ENCODE measurements at regions not wholly inside any gene's neighbourhood (a gene's known extent, or its start where the extent isn't known, plus 50 kb on each side); places are given as distances from the start of the nearest gene placed in this dataset.
"Not testable (repeated sequence)": the region's sequence is repeated elsewhere in the genome, so short reads cannot be mapped to it uniquely, and the experiment has no call there.

DNA sequence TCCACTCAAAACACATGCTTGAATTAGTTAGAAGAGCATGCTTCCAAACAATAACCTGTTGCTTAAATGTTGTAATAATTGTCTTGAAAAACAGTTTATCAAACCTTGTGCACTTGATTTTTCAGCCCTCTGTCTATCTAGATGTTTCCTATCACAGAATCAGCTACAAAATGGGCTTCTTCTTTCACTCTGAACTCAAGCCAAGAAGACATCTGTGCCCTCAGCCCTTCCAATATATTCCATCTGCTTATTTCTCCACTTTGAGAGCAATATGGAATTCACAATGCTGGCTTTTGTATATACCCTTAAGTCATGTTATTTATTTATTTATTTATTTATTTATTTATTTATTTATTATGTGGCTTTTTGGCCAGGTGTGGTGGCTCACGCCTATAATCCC is 234.2 kb downstream of the TOX3 start:
- no peaks in the 10 kb centered on the region for H3K27me3 ChIP-seq
- intact Hi-C loops (cut with DNase I; ENCODE audit: low total_unique reads), result no loop called here
- no peaks in the 10 kb centered on the region for H3K9me3 ChIP-seq
- no peak overlapping the region for H3K4me3 ChIP-seq
- in situ Hi-C loops (cut with MboI; ENCODE audit: low pct_ligation_motif_present in 1 of 4, low pct_unique_long_range_greater_than_20kb in 1 of 4, low sequenced_read_pairs in 3 of 4), result no loop called here
- TF ChIP-seq CTCF (IDR thresholded peaks at IDR 0.05), result no peak
- no peak for TF ChIP-seq POLR2A (IDR thresholded peaks at IDR 0.05)
- no peak for TF ChIP-seq POLR2AphosphoS5 (IDR thresholded peaks at IDR 0.05)
- TF ChIP-seq EP300 (IDR thresholded peaks at IDR 0.05; ENCODE audit: low read depth), result no peak
- H3K4me1 ChIP-seq, result no peaks in the 10 kb centered on the region
- 100% methylated on average over 1 of the region's 1 CpG for WGBS, 2 donors (ENCODE audit: low coverage in 1 of 2)
- no peaks in the 10 kb centered on the region for H3K36me3 ChIP-seq
- no peak for DNase-seq
- no peak overlapping the region for H3K27ac ChIP-seq

DNA sequence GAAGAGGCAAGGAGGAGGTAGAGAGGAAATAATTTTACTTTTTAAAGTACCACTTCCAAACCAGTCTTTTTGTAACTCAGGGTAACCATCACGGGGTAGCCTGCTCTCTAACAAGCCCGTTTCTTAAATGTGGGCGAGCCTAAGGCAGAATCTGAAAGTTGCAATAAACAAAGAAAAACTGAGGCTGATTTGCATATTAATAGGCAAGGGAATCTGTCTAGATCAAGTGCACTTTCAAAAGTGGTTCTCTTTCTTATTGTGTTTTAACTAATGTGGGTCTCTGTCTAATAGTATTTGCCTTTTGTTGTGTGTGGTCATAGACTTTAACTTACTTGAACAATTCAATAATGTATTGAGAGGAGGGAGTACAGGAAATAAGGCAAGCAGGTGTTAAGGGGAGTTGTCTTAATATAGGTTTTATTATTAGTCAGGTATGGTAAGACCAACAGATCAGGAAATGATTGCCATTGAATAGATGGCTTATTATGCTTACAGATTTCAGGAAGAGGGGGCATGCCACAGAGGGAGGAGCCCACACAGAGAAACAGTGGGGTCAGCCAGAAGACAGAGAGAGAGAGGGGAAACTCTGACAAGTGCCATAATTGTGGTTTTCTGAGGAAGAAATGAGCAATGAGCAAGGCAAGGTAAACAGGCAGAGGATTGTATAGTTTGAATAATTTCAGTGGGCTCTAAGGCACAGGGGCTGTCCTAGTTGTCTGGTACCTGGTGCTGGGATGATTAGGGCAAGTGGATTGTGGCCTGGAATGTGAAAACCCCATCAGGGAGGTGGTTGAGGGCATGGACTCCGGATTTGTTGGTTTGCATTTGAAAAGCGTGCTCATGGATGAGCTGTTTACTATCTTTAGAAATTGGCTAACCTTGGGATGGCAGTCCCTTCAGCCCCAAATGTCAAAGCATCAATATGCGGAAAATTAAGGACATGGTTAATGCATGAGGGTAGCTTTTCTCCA is 237.2 kb downstream of the TOX3 start:
- DNase-seq, result no peak
- H3K9me3 ChIP-seq, result no peaks in the 10 kb centered on the region
- WGBS, 2 donors (ENCODE audit: low coverage in 1 of 2), result 82% methylated on average over 3 to 6 of the region's 6 CpGs
- in situ Hi-C loops (cut with MboI; ENCODE audit: low pct_ligation_motif_present in 1 of 4, low pct_unique_long_range_greater_than_20kb in 1 of 4, low sequenced_read_pairs in 3 of 4), result no loop called here
- no peaks in the 10 kb centered on the region for H3K27me3 ChIP-seq
- TF ChIP-seq POLR2AphosphoS5 (IDR thresholded peaks at IDR 0.05) (no peak), CTCF (IDR thresholded peaks at IDR 0.05) (no peak), EP300 (IDR thresholded peaks at IDR 0.05; ENCODE audit: low read depth) (no peak), POLR2A (IDR thresholded peaks at IDR 0.05) (no peak)
- intact Hi-C loops (cut with DNase I; ENCODE audit: low total_unique reads), result no loop called here
- no peaks in the 10 kb centered on the region for H3K4me1 ChIP-seq
- no peak overlapping the region for H3K27ac ChIP-seq
- H3K36me3 ChIP-seq, result no peaks in the 10 kb centered on the region
- no peak overlapping the region for H3K4me3 ChIP-seq

- Histone ChIP-seq H3K36me3 (no peaks in the 10 kb centered on the region), H3K27ac (no peak overlapping the region), H3K4me1 (no peaks in the 10 kb centered on the region), H3K27me3 (no peaks in the 10 kb centered on the region), H3K4me3 (no peak overlapping the region), H3K9me3 (no peaks in the 10 kb centered on the region)
- WGBS, 2 donors (ENCODE audit: low coverage in 1 of 2), result 26 to 33% methylated on average over 3 of the region's 3 CpGs
- TF ChIP-seq EP300 (IDR thresholded peaks at IDR 0.05; ENCODE audit: low read depth) (no peak), POLR2A (IDR thresholded peaks at IDR 0.05) (no peak)
- no peak for DNase-seq
- in situ Hi-C loops (cut with MboI; ENCODE audit: low pct_ligation_motif_present in 1 of 4, low pct_unique_long_range_greater_than_20kb in 1 of 4, low sequenced_read_pairs in 3 of 4), result no loop called here
- intact Hi-C loops (cut with DNase I; ENCODE audit: low total_unique reads), result no loop called here
These were observed 238.9 kb downstream of the TOX3 start for GRCh38 chr16:52308051-52308450.

GRCh38 chr16:52301026-52301425 is 245.9 kb downstream of the TOX3 start:
- no peak for DNase-seq
- no peaks in the 10 kb centered on the region for H3K9me3 ChIP-seq
- no peaks in the 10 kb centered on the region for H3K4me1 ChIP-seq
- no peaks in the 10 kb centered on the region for H3K27me3 ChIP-seq
- WGBS, 2 donors (ENCODE audit: low coverage in 1 of 2), result 78 to 94% methylated on average over 4 of the region's 4 CpGs
- H3K36me3 ChIP-seq, result no peaks in the 10 kb centered on the region
- intact Hi-C loops (cut with DNase I; ENCODE audit: low total_unique reads), result no loop called here
- no peak overlapping the region for H3K27ac ChIP-seq
- in situ Hi-C loops (cut with MboI; ENCODE audit: low pct_ligation_motif_present in 1 of 4, low pct_unique_long_range_greater_than_20kb in 1 of 4, low sequenced_read_pairs in 3 of 4), result no loop called here
- H3K4me3 ChIP-seq, result no peak overlapping the region
- no peak for TF ChIP-seq EP300 (IDR thresholded peaks at IDR 0.05; ENCODE audit: low read depth)
- no peak for TF ChIP-seq POLR2A (IDR thresholded peaks at IDR 0.05)

GRCh38 chr16:52298769-52299168 is 248.2 kb downstream of the TOX3 start:
- intact Hi-C loops (cut with DNase I; ENCODE audit: low total_unique reads), result no loop called here
- Histone ChIP-seq H3K27ac (no peak overlapping the region), H3K4me1 (no peaks in the 10 kb centered on the region), H3K27me3 (no peaks in the 10 kb centered on the region), H3K4me3 (no peak overlapping the region), H3K36me3 (no peaks in the 10 kb centered on the region), H3K9me3 (no peaks in the 10 kb centered on the region)
- TF ChIP-seq POLR2AphosphoS5 (IDR thresholded peaks at IDR 0.05) (no peak), POLR2A (IDR thresholded peaks at IDR 0.05) (no peak), EP300 (IDR thresholded peaks at IDR 0.05; ENCODE audit: low read depth) (no peak), CTCF (IDR thresholded peaks at IDR 0.05) (no peak)
- DNase-seq, result no peak
- in situ Hi-C loops (cut with MboI; ENCODE audit: low pct_ligation_motif_present in 1 of 4, low pct_unique_long_range_greater_than_20kb in 1 of 4, low sequenced_read_pairs in 3 of 4), result no loop called here

GRCh38 chr16:52296706-52297315 is 250.1 kb downstream of the TOX3 start:
- H3K9me3 ChIP-seq; DNase-seq; H3K4me3 ChIP-seq; H3K4me1 ChIP-seq; H3K36me3 ChIP-seq; intact Hi-C loops (cut with DNase I; ENCODE audit: low total_unique reads); H3K27ac ChIP-seq; in situ Hi-C loops (cut with MboI; ENCODE audit: low pct_ligation_motif_present in 1 of 4, low pct_unique_long_range_greater_than_20kb in 1 of 4, low sequenced_read_pairs in 3 of 4); H3K27me3 ChIP-seq: not testable (repeated sequence)
- WGBS, 2 donors (ENCODE audit: low coverage in 1 of 2), result 58 to 61% methylated on average over 4 of the region's 4 CpGs

Measured in transverse colon (tissue), 4 donors.